ENCODE measurements at regions not wholly inside any gene's neighbourhood (a gene's known extent, or its start where the extent isn't known, plus 50 kb on each side); places are given as distances from the start of the nearest gene placed in this dataset.

GRCh38 chr15:53367740-53368139, 391.7 kb downstream of the WDR72 start:
- Histone ChIP-seq H3K27ac (no peak overlapping the region), H3K27me3 (ENCODE audit: insufficient read depth, low read depth, severe bottlenecking) (no peaks in the 10 kb centered on the region), H3K4me3 (ENCODE audit: low read depth, low read length) (no peak overlapping the region), H3K36me3 (no peaks in the 10 kb centered on the region), H3K9me3 (ENCODE audit: severe bottlenecking) (no peaks in the 10 kb centered on the region)
- DNase-seq = no peak
- TF ChIP-seq CTCF (IDR thresholded peaks at IDR 0.05; ENCODE audit: low read depth, low read length) = no peak

DNA sequence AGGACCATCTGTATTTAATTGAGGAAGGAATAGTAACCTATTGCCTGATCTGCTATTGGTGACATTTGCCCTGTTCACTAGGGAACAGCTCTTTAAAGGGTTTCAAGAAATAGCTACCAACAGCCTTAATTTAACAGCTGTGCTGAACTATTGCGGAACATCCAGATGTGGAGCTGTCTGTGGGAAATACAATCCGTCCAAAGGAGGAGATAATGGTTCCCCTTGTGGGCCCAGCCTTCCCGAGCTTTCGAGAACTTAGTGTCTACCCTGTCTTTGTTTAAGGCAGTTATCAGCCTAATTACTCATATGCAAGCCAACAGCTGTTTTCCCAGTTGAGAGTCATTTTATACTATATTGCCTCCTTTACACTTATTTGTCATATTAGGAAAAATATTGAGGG, 398.6 kb downstream of the WDR72 start:
- Histone ChIP-seq H3K27ac (no peak overlapping the region), H3K9me3 (ENCODE audit: severe bottlenecking) (no peaks in the 10 kb centered on the region), H3K36me3 (no peaks in the 10 kb centered on the region), H3K27me3 (ENCODE audit: insufficient read depth, low read depth, severe bottlenecking) (no peaks in the 10 kb centered on the region), H3K4me3 (ENCODE audit: low read depth, low read length) (no peak overlapping the region)
- DNase-seq = no peak
- no peak for TF ChIP-seq CTCF (IDR thresholded peaks at IDR 0.05; ENCODE audit: low read depth, low read length)

DNA sequence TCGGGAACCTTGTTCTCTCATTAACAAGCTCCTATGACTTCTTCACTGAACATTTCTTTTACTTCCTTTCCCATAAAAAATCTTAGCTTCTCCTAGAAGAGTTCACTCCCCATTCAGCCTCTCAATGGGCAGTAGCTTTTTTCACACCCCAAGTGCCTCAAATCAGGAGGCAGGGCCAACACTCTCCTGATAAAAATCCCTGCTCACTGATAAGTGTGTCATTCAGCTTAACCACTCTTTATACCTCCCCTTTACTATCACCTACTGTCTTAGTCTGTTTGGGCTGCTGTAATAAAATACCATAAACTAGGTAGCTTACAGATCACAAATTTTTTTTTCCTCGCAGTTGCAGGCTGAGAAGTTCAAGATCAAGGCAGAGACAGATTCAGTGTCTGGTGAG, 400.4 kb downstream of the WDR72 start:
- Histone ChIP-seq H3K36me3 (no peaks in the 10 kb centered on the region), H3K9me3 (ENCODE audit: severe bottlenecking) (no peaks in the 10 kb centered on the region), H3K27ac (no peak overlapping the region), H3K27me3 (ENCODE audit: insufficient read depth, low read depth, severe bottlenecking) (no peaks in the 10 kb centered on the region), H3K4me3 (ENCODE audit: low read depth, low read length) (no peak overlapping the region)
- no peak for TF ChIP-seq CTCF (IDR thresholded peaks at IDR 0.05; ENCODE audit: low read depth, low read length)
- DNase-seq = no peak

DNA sequence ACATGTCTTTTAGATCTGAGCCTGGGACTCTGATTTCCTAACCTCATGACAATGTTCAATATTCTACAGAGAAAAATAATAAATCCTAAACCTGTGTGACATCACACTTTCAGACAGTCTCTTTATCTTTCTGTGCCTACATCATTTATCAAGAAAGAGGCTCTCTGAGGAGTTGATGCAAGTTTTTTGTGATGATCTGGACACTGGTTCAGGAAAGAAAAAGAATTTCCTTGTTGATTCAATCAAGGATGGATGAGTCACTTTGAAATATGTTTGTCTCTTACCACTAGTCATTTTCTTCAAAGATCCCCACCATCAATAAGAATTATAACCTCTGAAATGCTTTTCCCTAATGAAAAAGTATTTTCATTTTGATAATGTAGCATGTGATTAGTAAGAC, 404.6 kb downstream of the WDR72 start:
- no peak overlapping the region for H3K27ac ChIP-seq
- DNase-seq = no peak
- no peak for TF ChIP-seq CTCF (IDR thresholded peaks at IDR 0.05; ENCODE audit: low read depth, low read length)
- H3K27me3 ChIP-seq (ENCODE audit: insufficient read depth, low read depth, severe bottlenecking) = no peaks in the 10 kb centered on the region
- H3K36me3 ChIP-seq = no peaks in the 10 kb centered on the region
- H3K4me3 ChIP-seq (ENCODE audit: low read depth, low read length) = no peak overlapping the region
- no peaks in the 10 kb centered on the region for H3K9me3 ChIP-seq (ENCODE audit: severe bottlenecking)

- no peak overlapping the region for H3K4me3 ChIP-seq (ENCODE audit: low read depth, low read length)
- TF ChIP-seq CTCF (IDR thresholded peaks at IDR 0.05; ENCODE audit: low read depth, low read length) = peak; percentile 40; the same call in 1 of the 2 replicates
- no peaks in the 10 kb centered on the region for H3K27me3 ChIP-seq (ENCODE audit: insufficient read depth, low read depth, severe bottlenecking)
- no peaks in the 10 kb centered on the region for H3K36me3 ChIP-seq
- H3K9me3 ChIP-seq (ENCODE audit: severe bottlenecking) = no peaks in the 10 kb centered on the region
- no peak for DNase-seq
- H3K27ac ChIP-seq = no peak overlapping the region
Measured at GRCh38 chr15:53351373-53351772, 408.1 kb downstream of the WDR72 start.

DNA sequence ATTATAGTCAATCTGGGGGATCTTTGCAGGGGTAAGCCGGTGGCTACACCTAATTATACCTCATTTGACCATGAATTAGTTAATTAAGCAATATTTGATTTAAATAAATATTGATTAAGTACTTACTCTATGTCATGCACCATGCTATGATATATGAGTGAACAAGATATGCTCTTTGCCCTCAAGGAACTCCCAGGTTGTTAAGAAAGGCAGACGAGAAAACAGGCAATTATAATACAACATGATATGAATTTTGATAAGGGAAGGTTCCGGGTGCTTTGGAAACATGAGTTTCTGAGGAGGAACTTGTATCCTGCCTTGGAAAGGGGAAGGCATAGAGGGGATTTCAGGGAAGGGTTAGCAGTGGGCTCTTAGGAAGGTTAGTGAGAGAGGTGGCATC, 412.9 kb downstream of the WDR72 start:
- DNase-seq = no peak
- Histone ChIP-seq H3K36me3 (no peaks in the 10 kb centered on the region), H3K9me3 (ENCODE audit: severe bottlenecking) (no peaks in the 10 kb centered on the region), H3K4me3 (ENCODE audit: low read depth, low read length) (no peak overlapping the region), H3K27ac (no peak overlapping the region), H3K27me3 (ENCODE audit: insufficient read depth, low read depth, severe bottlenecking) (no peaks in the 10 kb centered on the region)
- no peak for TF ChIP-seq CTCF (IDR thresholded peaks at IDR 0.05; ENCODE audit: low read depth, low read length)

All from WERI-Rb-1 (cell line).